ENCODE measurements at regions not wholly inside any gene's neighbourhood (a gene's known extent, or its start where the extent isn't known, plus 50 kb on each side); places are given as distances from the start of the nearest gene placed in this dataset.

DNA sequence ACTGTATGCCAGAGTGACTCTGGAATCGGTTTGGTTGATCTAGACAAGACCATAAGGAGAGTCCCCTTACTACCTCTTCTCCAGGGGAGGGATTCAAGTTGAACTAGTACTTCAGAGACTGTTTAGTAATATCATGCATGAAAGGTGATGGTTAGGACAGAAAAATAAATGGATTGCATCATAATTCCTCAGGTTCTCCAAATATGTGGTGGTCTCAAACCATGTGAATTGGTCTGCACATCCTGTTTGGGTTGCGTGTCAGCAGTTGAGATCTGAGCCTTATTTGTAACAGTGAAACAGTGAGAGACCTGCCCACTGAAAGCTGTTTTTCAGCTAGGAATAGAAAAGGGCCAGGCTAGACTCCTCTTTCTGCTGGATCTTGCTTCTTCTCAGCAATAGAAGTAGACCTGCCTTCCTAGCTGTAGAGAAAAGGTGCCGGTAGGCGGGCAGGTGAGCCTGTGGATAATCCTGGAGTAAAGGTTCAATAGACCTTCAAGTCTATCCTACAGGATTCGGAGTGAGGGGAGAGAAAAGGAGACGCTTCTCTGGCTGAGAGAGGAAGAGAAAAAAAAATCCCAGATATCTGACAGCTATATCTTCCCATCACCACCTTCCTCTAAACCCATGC lies 258.5 kb upstream of the E2F7 start:
- Histone ChIP-seq H3K27ac (no peak overlapping the region), H3K4me2 (peak overlapping the region; percentile 98), H3K4me3 (no peak overlapping the region), H3K9me3 (no peaks in the 10 kb centered on the region), H3K4me1 (peaks cover 6% of the 10 kb centered on the region; the same call in 1 of the 3 replicates)
- FAIRE-seq (no peak), ATAC-seq (no peak), DNase-seq (ENCODE audit: low read depth in 1 of 2, low spot score in 1 of 2) (no peak)
- TF ChIP-seq ZNF302 (CRISPR knock-in tag; IDR thresholded peaks at IDR 0.05): no peak
- no peak for TF ChIP-seq HDAC2 (IDR thresholded peaks at IDR 0.05)
- no peak for TF ChIP-seq ZFP36 (IDR thresholded peaks at IDR 0.05; ENCODE audit: borderline replicate concordance, partially characterized antibody)
- no peak for TF ChIP-seq CHD2 (IDR thresholded peaks at IDR 0.05; ENCODE audit: low read length, partially characterized antibody)
- TF ChIP-seq SREBF2 (IDR thresholded peaks at IDR 0.05): no peak
- no peak for TF ChIP-seq NR3C1 (IDR thresholded peaks at IDR 0.05)
- TF ChIP-seq CEBPB (IDR thresholded peaks at IDR 0.05): no peak
- no peak for TF ChIP-seq RARB (CRISPR knock-in tag; IDR thresholded peaks at IDR 0.05)
- TF ChIP-seq HOXB5 (CRISPR knock-in tag; IDR thresholded peaks at IDR 0.05): no peak
- no peak for TF ChIP-seq HOXB13 (CRISPR knock-in tag; IDR thresholded peaks at IDR 0.05; ENCODE audit: low read depth)
- TF ChIP-seq ELK1 (IDR thresholded peaks at IDR 0.05; ENCODE audit: low read depth, low read length): no peak
- TF ChIP-seq RNF2 (IDR thresholded peaks at IDR 0.05; ENCODE audit: borderline replicate concordance, low read depth): no peak
- no peak for TF ChIP-seq RFX5 (IDR thresholded peaks at IDR 0.05)
- TF ChIP-seq ESRRA (IDR thresholded peaks at IDR 0.05; ENCODE audit: borderline replicate concordance, low read length): no peak
- TF ChIP-seq USF2 (IDR thresholded peaks at IDR 0.05): no peak
- no peak for TF ChIP-seq KDM1A (IDR thresholded peaks at IDR 0.05; ENCODE audit: low read depth)
- TF ChIP-seq EP300 (IDR thresholded peaks at IDR 0.05): no peak
- CTCF ChIA-PET: interaction anchor here (1.0 to 2.0 kb wide), 3 partner anchors 10 to 275 kb away, joined by 3 to 12 read pairs (median 4); no protein-coding TSS in a partner anchor
- POLR2A ChIA-PET: no interaction called here
- WGBS (ENCODE audit: missing lambda C conversion rate): 79% methylated on average over 6 of the region's 6 CpGs

DNA sequence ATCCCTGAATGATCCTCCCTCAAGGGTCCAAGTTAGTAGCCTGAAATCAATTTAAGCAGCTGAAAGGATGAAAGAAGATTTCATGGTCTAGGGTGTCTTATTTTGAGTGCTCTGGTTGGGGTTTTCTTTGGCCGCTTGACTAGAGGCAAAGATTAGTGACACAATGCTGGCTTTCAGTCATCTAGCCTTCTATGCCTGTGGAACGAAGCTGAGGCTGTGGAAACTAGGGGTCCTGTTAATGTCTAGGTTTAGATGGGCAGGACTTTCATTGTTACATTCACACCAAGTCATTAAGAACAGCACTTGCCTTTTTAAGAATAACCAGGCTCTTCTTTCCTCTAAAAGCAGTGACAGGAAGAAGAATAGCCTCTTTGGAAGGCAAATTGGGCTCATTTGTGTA lies 253.8 kb upstream of the E2F7 start:
- no peak for DNase-seq (ENCODE audit: low read depth in 1 of 2, low spot score in 1 of 2)
- ChIA-PET POLR2A (no interaction called here), CTCF (no interaction called here)
- WGBS (ENCODE audit: missing lambda C conversion rate): 43% methylated on average over 2 of the region's 2 CpGs
- no peak overlapping the region for H3K4me2 ChIP-seq
- no peak for FAIRE-seq
- H3K4me1 ChIP-seq: no peaks in the 10 kb centered on the region
- ATAC-seq: no peak
- H3K27ac ChIP-seq: no peak overlapping the region
- H3K9me3 ChIP-seq: no peaks in the 10 kb centered on the region
- no peak for TF ChIP-seq TP53 (CRISPR knock-in tag; IDR thresholded peaks at IDR 0.05)
- TF ChIP-seq SMC3 (IDR thresholded peaks at IDR 0.05): no peak
- TF ChIP-seq RAD21 (conservative IDR thresholded peaks at IDR 0.05 in 1 of 2, IDR thresholded peaks at IDR 0.05 in 1 of 2): no peak
- no peak for TF ChIP-seq MYC (IDR thresholded peaks at IDR 0.05; ENCODE audit: borderline replicate concordance, low read length)
- no peak for TF ChIP-seq ESRRA (IDR thresholded peaks at IDR 0.05; ENCODE audit: borderline replicate concordance, low read length)
- TF ChIP-seq ZFP36 (IDR thresholded peaks at IDR 0.05; ENCODE audit: borderline replicate concordance, partially characterized antibody): no peak
- no peak for TF ChIP-seq GATA3 (IDR thresholded peaks at IDR 0.05; ENCODE audit: borderline replicate concordance)
- no peak for TF ChIP-seq FOXS1 (CRISPR knock-in tag; IDR thresholded peaks at IDR 0.05)
- TF ChIP-seq CTCF (IDR thresholded peaks at IDR 0.05): no peak
- TF ChIP-seq POLR2A (IDR thresholded peaks at IDR 0.05; ENCODE audit: low read length): no peak
- TF ChIP-seq USF2 (IDR thresholded peaks at IDR 0.05): no peak
- no peak for TF ChIP-seq JUNB (IDR thresholded peaks at IDR 0.05)
- no peak for TF ChIP-seq RFX5 (IDR thresholded peaks at IDR 0.05)
- no peak for TF ChIP-seq EHMT2 (IDR thresholded peaks at IDR 0.05; ENCODE audit: low read depth)
- no peak for TF ChIP-seq PBX3 (IDR thresholded peaks at IDR 0.05)
- TF ChIP-seq, protein P1, sequence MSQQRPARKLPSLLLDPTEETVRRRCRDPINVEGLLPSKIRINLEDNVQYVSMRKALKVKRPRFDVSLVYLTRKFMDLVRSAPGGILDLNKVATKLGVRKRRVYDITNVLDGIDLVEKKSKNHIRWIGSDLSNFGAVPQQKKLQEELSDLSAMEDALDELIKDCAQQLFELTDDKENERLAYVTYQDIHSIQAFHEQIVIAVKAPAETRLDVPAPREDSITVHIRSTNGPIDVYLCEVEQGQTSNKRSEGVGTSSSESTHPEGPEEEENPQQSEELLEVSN (IDR thresholded peaks at IDR 0.05; ENCODE audit: borderline replicate concordance, low read depth): no peak
- TF ChIP-seq BCL3 (IDR thresholded peaks at IDR 0.05): no peak
- TF ChIP-seq HOXB5 (CRISPR knock-in tag; IDR thresholded peaks at IDR 0.05): no peak
- no peak for TF ChIP-seq NR3C1 (IDR thresholded peaks at IDR 0.05)
- no peak overlapping the region for H3K4me3 ChIP-seq

All from A549 (cell line).